Endothelial cell of umbilical vein (primary cell): ENCODE measurements at regions not wholly inside any gene's neighbourhood (a gene's known extent, or its start where the extent isn't known, plus 50 kb on each side); places are given as distances from the start of the nearest gene placed in this dataset.

Experiments
- BruUV-seq: library from RNA; stranded (reverse); fragments of 400-500 nt; replicated peaks from 2 replicates; lab custom pipeline; 2021; lab: Mats Ljungman, UMichigan
- CTCF ChIA-PET: fragments of 300-600, 350-600 bp; sonication (Branson Sonifier 250); formaldehyde crosslinking; loops from one replicate; lab custom pipeline; 2021; ENCODE audit warnings: antibody characterized with exemption, inconsistent platforms; lab: Charles Lee
- POLR2A ChIA-PET: fragments of 300-600, 350-600 bp; sonication (Branson Sonifier 250); formaldehyde crosslinking; loops from one replicate; lab custom pipeline; 2021; ENCODE audit warnings: antibody characterized with exemption, inconsistent platforms; lab: Charles Lee
- DNase-seq: peaks from one replicate; pipeline ENCODE4 v3.0.0-alpha.2; 2011; ENCODE audit warnings: low read depth, low spot score
- FAIRE-seq: peaks from 2 replicates; lab custom pipeline; 2011; peaks lifted over from hg19 to GRCh38; lab: Jason Lieb, UNC
- H2AFZ ChIP-seq: 2 replicates; pipeline ENCODE4 v1.6.0; 2012; ENCODE audit warnings: low read depth, low read length, control low read depth, inconsistent platforms
- H3K27ac ChIP-seq: 2 replicates; pipeline ENCODE4 v1.5.1; 2011; ENCODE audit warnings: low read depth, mild to moderate bottlenecking, control low read depth, low read length, moderate library complexity; ENCODE audit not compliant: insufficient read depth
- H3K27me3 ChIP-seq, 2 experiments: 2 replicates each; pipeline versions ENCODE4 v1.6.0 to v1.6.1; 2011; ENCODE audit warnings: low read length in 2 of 2, mixed read lengths in 1 of 2; ENCODE audit not compliant: control insufficient read depth in 2 of 2, insufficient read depth in 2 of 2
- H3K36me3 ChIP-seq, 2 experiments: 2 replicates in 1 of 2; 3 replicates in 1 of 2; pipeline ENCODE4 v1.5.1; 2011; ENCODE audit warnings: low read length in 2 of 2, mild to moderate bottlenecking in 1 of 2, moderate library complexity in 1 of 2; ENCODE audit not compliant: control insufficient read depth in 2 of 2, insufficient read depth in 2 of 2; ENCODE audit errors: extremely low read depth in 1 of 2
- H3K4me1 ChIP-seq: 3 replicates; pipeline ENCODE4 v1.5.1; 2011; ENCODE audit warnings: mild to moderate bottlenecking, low read length; ENCODE audit not compliant: control insufficient read depth, insufficient read depth; ENCODE audit errors: extremely low read depth
- H3K4me2 ChIP-seq: 2 replicates; pipeline ENCODE4 v1.6.1; 2011; ENCODE audit warnings: low read length, control low read depth, mixed read lengths; ENCODE audit not compliant: insufficient read depth
- H3K4me3 ChIP-seq, 3 experiments: fragments of 200-600 bp in 1 of 3; sonication (generic), shearing (Covaris generic) in 1 of 3; replicated peaks in 1 of 3; 2 replicates each; pipeline ENCODE4 v1.5.1; 2011 to 2016; ENCODE audit warnings: control low read depth in 3 of 3, low read length in 3 of 3, mild to moderate bottlenecking in 2 of 3, inconsistent platforms in 1 of 3, low read depth in 1 of 3, moderate library complexity in 1 of 3; ENCODE audit not compliant: insufficient read depth in 1 of 3
- H3K79me2 ChIP-seq: 2 replicates; pipeline ENCODE4 v1.6.0; 2012; ENCODE audit warnings: low read length, inconsistent platforms; ENCODE audit not compliant: control insufficient read depth, insufficient read depth
- H3K9ac ChIP-seq: replicated peaks from 2 replicates; pipeline ENCODE3; 2011; ENCODE audit warnings: low read length, control low read depth; ENCODE audit not compliant: insufficient read depth; ENCODE audit errors: extremely low read depth
- H3K9me1 ChIP-seq: replicated peaks from 3 replicates; pipeline ENCODE4 v1.6.0; 2011; ENCODE audit warnings: mild to moderate bottlenecking, low read length; ENCODE audit not compliant: control insufficient read depth, insufficient read depth; ENCODE audit errors: extremely low read depth
- H3K9me3 ChIP-seq: replicated peaks from 2 replicates; pipeline ENCODE4 v1.5.1; 2012; ENCODE audit warnings: low read length, inconsistent platforms; ENCODE audit not compliant: control insufficient read depth, insufficient read depth
- H4K20me1 ChIP-seq: replicated peaks from 2 replicates; pipeline ENCODE3; 2011; ENCODE audit warnings: mild to moderate bottlenecking, low read length; ENCODE audit not compliant: control insufficient read depth, insufficient read depth; ENCODE audit errors: extremely low read depth
- CTCF ChIP-seq, 2 donors: IDR thresholded peaks; 1 replicate in 1 of 2; 2 replicates in 1 of 2; pipeline ENCODE4 v1.5.1; 2011; ENCODE audit warnings: low read length in 2 of 2, mild to moderate bottlenecking in 2 of 2, moderate library complexity in 2 of 2, control low read depth in 1 of 2, inconsistent platforms in 1 of 2, low read depth in 1 of 2; ENCODE audit not compliant: insufficient read depth in 1 of 2; ENCODE audit errors: extremely low read depth in 1 of 2
- EZH2 ChIP-seq: IDR thresholded peaks from 2 replicates; pipeline ENCODE4 v1.6.1; 2012; ENCODE audit warnings: borderline replicate concordance, low read depth, mild to moderate bottlenecking, moderate library complexity, low read length, inconsistent platforms; ENCODE audit not compliant: severe bottlenecking
- FOS ChIP-seq: IDR thresholded peaks from 2 replicates; pipeline ENCODE4 v1.6.1; 2011; ENCODE audit warnings: mild to moderate bottlenecking, low read length, moderate library complexity, borderline replicate concordance; ENCODE audit not compliant: insufficient read depth
- GATA2 ChIP-seq: IDR thresholded peaks from 2 replicates; pipeline ENCODE4 v1.7.0; 2011; ENCODE audit warnings: low read depth, mild to moderate bottlenecking, moderate library complexity, mixed read lengths, low read length; ENCODE audit not compliant: insufficient read length, insufficient read depth
- JUN ChIP-seq: IDR thresholded peaks from 2 replicates; pipeline ENCODE4 v1.6.1; 2011; ENCODE audit warnings: borderline replicate concordance, low read depth; ENCODE audit not compliant: insufficient read length, insufficient read depth
- MAX ChIP-seq: IDR thresholded peaks from 2 replicates; pipeline ENCODE4 v1.6.1; 2011; ENCODE audit not compliant: insufficient read depth, insufficient read length
- MYC ChIP-seq: IDR thresholded peaks from one replicate; pipeline ENCODE4 v1.6.1; 2011; ENCODE audit warnings: mild to moderate bottlenecking, low read depth, low read length
- POLR2A ChIP-seq: IDR thresholded peaks from 2 replicates; pipeline ENCODE4 v1.6.1; 2012; ENCODE audit warnings: low read depth, mild to moderate bottlenecking, control low read depth, low read length
- POLR2AphosphoS5 ChIP-seq: IDR thresholded peaks from 2 replicates; pipeline ENCODE4 v1.6.1; 2012; ENCODE audit warnings: low read depth, mild to moderate bottlenecking, control low read depth, low read length, moderate library complexity; ENCODE audit not compliant: insufficient read depth
- dilution Hi-C: fragments of 300-500 bp; cut with MboI; formaldehyde crosslinking; loops from one replicate; pipeline ENCODE4 v1.15.0; 2019; ENCODE audit warnings: low sequenced_read_pairs; ENCODE audit not compliant: extremely low pct_ligation_motif_present
- intact Hi-C: fragments of 100-400 bp; cut with micrococcal nuclease; formaldehyde crosslinking; loops from one replicate; pipeline ENCODE4 v1.10.0; 2022

GRCh38 chr2:122389694-122390093, 634.2 kb downstream of the TSN start:
- dilution Hi-C loops, result no loop called here
- intact Hi-C loops, result no loop called here
- Histone ChIP-seq H3K36me3 (no peaks in the 10 kb centered on the region), H3K4me2 (no peak overlapping the region), H3K4me3 (no peak overlapping the region), H2AFZ (no peak overlapping the region), H3K27ac (no peak overlapping the region), H3K9me1 (no peaks in the 10 kb centered on the region), H4K20me1 (no peaks in the 10 kb centered on the region), H3K9me3 (no peaks in the 10 kb centered on the region), H3K9ac (no peak overlapping the region), H3K4me1 (no peaks in the 10 kb centered on the region), H3K27me3 (no peaks in the 10 kb centered on the region), H3K79me2 (no peaks in the 10 kb centered on the region)
- DNase-seq (no peak), FAIRE-seq (no peak)
- POLR2A ChIA-PET, result no interaction called here
- CTCF ChIA-PET, result no interaction called here
- no TSS peak for BruUV-seq
- no peak for TF ChIP-seq CTCF (IDR thresholded peaks at IDR 0.05; ENCODE audit: extremely low read depth in 1 of 2, insufficient read depth in 1 of 2, low read depth in 1 of 2, low read length in 2 of 2)
- TF ChIP-seq FOS, result no peak
- no peak for TF ChIP-seq POLR2AphosphoS5
- no peak for TF ChIP-seq MYC
- no peak for TF ChIP-seq EZH2
- TF ChIP-seq JUN, result no peak

GRCh38 chr2:122390406-122390805, 635.0 kb downstream of the TSN start:
- Histone ChIP-seq H3K27ac (no peak overlapping the region), H3K79me2 (no peaks in the 10 kb centered on the region), H3K4me2 (no peak overlapping the region), H3K9me1 (no peaks in the 10 kb centered on the region), H3K4me1 (no peaks in the 10 kb centered on the region), H2AFZ (no peak overlapping the region), H3K27me3 (no peaks in the 10 kb centered on the region), H3K9me3 (no peaks in the 10 kb centered on the region), H4K20me1 (no peaks in the 10 kb centered on the region), H3K4me3 (no peak overlapping the region), H3K9ac (no peak overlapping the region), H3K36me3 (no peaks in the 10 kb centered on the region)
- ChIA-PET CTCF (no interaction called here), POLR2A (no interaction called here)
- dilution Hi-C loops, result no loop called here
- FAIRE-seq, result no peak
- intact Hi-C loops, result no loop called here
- no peak for DNase-seq
- no peak for TF ChIP-seq POLR2A
- TF ChIP-seq GATA2, result no peak
- TF ChIP-seq POLR2AphosphoS5, result no peak
- TF ChIP-seq EZH2, result no peak
- no peak for TF ChIP-seq CTCF (IDR thresholded peaks at IDR 0.05; ENCODE audit: extremely low read depth in 1 of 2, insufficient read depth in 1 of 2, low read depth in 1 of 2, low read length in 2 of 2)
- no peak for TF ChIP-seq FOS
- no peak for TF ChIP-seq JUN
- no peak for TF ChIP-seq MAX
- no peak for TF ChIP-seq MYC
- BruUV-seq, result no TSS peak
